Stimulated activated CD4-positive, alpha-beta T cell treated with anti-CD3 and anti-CD28 coated beads, Interleukin-12 subunit alpha, Interleukin-12 subunit beta, amount 100 ng/mL, for 48 hours (primary cell): ENCODE measurements at regions not wholly inside any gene's neighbourhood (a gene's known extent, or its start where the extent isn't known, plus 50 kb on each side); places are given as distances from the start of the nearest gene placed in this dataset.
"Not testable (repeated sequence)": the region's sequence is repeated elsewhere in the genome, so short reads cannot be mapped to it uniquely, and the experiment has no call there.

Experiments used
- DNase-seq, 3 donors: peaks; one replicate each; pipeline ENCODE4 v3.0.0-alpha.2; 2020; ENCODE audit warnings: low read depth in 2 of 3, low spot score in 1 of 3

DNA sequence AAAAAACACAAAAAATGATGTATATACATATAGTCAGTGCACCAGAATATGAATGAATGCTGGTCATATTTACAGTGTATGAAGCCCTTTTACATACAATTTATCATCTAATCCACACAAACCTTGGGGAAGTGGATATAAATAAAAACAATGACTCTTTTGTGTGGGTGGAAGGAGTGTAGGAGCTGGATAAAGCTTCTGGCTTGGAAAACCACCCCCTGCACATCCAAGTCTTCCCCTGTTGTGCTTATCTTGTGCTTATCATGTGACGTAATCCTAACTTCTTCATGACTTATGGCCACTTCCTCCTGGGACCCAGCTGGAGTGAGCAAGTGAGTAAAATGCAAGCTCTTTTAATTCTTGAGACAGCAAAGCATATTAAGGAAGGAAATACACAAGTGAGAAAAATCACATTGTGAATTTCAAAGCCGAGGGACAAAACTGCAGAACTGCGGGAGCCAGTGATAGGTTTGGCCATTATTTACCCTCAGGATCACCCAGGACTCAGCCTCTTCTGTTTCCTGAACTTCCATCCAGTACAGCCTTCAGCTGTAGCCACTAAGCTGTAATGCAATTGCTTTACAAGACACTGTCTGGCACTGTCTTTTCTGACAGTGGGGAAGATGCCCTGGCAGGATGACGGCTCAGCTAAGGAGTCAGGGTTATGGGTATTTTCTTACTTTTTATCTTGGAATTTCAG is 104.0 kb upstream of the PPM1J start:
- DNase-seq = no peak

DNA sequence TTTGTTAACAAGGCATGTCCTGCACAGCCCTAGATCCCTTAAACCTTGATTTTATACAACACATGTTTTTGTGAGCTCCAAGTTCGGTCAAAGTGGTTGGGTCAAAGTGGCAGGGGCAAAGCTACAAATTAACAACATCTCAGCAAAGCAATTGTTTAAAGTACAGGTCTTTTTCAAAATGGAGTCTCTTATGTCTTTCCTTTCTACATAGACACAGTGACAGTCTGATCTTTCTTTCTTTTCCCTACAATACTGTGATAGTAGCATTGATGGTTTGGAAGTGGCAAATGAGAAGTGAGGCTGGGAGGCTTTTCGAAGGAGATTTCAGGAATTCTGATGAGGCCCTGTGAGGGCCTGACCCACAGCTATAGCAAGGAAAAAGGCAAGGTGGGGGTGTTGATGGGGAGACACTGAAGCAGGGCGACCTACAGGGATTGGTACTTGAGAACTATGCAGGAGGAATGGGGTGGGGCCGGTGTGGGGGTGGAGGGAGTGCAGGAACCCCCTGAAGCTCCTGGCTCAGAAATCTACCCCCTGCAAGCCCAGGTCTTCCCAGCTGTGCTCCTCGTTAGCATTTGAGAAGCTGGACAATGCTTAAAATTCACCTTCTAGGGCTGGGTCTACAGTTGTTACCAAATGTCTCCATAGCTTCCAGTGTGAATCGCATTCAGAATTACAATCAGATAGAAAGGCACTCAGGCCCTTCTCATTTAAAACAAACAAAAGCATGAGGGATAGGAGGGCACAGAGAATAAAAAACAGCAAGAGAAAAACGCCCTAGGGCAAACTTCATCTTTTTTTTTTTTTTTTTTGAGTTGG is 102.6 kb upstream of the PPM1J start:
- DNase-seq = no peak

DNA sequence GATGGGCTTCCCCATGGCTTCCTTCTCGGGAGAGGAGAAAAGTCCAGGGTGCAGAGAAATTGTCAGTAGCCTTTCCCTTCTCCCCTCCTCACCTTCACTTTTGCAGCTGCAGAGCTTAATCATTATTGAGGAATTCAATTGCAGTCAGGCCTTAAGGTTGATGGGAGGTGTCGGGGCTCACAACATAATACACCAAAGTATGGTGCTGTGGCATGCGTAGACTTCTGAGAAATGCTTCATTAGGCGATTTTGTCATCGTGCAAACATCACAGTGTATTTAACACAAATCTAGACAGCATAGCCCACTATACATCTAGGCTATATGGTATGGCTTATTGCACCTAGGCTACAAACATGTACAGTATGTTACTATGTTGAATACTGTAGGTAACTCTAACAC is 100.2 kb upstream of the PPM1J start:
- no peak for DNase-seq

DNA sequence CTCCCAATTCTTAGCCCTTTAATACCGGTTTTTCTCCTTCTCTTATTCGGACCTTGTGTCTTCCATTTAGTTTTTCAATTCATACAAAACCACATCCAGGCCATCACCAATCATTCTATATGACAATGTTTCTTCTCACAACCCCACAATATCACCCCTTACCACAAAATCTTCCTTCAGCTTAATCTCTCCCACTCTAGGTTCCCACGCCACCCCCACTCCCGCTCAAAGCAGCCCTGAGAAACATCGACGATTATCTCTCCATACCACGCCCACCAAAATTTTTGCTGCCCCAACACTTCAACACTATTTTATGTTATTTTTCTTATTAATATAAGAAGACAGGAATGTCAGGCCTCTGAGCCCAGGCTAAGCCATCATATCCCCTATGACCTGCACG is 99.5 kb upstream of the PPM1J start:
- not testable (repeated sequence) for DNase-seq

DNA sequence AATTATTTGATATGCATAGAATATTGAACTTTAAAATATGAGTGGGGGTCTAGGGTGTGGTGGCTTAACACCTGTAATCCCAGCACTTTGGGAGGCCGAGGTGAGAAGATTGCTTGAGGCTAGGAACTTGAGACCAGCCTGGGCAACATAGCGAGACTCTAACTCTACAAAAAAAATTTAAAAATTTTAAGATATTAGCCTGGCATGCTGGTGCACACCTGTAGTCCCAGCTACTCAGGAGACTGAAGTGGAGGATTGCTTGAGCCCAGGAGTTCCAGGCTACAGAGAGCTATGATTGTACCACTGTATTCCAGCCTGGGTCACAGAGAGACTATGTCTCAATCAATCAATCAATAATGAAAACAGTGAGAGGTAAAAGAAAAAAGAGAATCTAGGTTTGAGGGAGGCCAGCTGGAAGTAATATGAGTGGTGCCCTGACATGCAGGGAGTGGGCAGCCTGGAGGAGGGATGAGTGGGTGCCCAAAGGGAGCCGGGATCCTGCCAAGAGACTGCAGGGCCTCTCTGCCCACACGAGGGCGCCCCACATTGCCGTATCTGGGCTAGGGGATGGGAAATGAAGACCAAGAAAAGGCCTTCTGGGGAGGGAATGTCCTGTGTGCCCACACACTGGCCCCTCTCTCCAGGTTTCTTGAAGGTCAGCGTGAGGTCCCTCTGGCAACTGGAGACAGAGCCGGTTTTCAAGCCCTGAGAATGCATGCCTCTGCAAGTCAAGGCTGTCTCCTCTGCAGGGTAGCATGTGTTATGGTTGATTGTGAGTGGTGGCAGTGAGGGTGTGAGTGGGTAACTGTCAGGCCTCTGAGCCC is 93.9 kb upstream of the PPM1J start:
- DNase-seq = peak; percentile 51 to 71 (median 55)

DNA sequence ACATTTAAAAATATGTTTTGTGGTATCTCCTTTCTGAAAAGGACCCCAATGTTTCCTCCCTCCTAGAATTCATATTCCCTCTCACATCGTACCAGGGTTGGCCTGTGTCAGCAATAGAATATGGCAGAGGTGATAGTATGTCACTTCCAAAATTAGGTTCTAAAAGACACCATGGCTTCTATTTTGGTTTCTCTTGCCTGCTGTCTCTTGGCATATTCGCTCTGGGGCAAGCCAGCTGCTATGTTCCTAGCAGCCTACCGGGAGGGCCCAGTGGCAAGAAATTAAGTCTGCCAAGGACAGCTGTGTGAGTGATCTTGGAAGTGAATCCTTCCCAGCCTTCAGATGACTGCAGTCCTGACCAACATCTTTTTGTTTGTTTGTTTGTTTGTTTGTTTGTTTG is 92.9 kb upstream of the PPM1J start:
- DNase-seq = no peak

DNA sequence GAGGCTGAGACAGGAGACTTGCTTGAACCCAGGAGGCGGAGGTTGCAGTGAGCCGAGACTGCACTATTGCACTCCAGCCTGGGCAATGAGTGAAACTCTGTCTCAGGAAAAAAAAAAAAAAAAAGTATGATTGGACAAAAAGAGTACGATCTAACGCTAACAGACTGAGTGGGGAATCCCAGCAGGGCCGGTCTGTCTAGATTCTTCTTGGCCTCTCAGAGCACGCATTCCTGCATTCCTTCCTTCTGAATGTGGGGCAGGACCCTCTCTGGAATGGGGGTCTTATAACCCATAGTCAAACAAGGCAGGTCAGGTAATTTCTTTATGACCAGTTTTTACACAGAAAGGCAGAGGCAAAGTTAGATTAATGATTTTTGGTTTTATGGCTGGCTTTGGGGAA is 92.0 kb upstream of the PPM1J start:
- DNase-seq = no peak

DNA sequence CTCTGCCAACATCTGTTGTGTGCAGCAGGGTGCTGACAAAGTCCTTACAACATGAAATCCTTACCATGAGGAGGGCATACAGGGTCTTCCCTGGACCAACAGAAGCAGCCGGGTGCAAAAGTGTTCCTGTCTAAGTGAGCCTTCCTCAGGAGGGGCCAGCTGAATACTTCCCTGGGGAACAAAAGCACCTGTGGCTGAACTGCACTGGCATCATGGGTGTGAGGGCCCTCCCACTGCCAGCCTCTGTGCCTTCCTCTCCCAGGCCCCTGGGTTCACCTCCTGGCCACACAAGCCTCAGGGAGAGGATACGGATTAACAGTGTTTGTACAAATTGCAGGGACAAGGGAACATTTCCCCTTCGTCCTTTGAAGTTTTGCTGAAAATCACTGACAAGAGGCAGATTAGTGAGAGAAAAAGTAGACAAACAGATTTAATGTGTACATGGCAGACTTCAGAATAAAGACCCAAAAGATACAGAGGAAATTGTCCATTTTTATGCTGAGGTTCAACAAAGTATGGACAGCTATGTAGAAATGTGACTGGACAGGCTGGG is 91.0 kb upstream of the PPM1J start:
- DNase-seq = no peak

DNA sequence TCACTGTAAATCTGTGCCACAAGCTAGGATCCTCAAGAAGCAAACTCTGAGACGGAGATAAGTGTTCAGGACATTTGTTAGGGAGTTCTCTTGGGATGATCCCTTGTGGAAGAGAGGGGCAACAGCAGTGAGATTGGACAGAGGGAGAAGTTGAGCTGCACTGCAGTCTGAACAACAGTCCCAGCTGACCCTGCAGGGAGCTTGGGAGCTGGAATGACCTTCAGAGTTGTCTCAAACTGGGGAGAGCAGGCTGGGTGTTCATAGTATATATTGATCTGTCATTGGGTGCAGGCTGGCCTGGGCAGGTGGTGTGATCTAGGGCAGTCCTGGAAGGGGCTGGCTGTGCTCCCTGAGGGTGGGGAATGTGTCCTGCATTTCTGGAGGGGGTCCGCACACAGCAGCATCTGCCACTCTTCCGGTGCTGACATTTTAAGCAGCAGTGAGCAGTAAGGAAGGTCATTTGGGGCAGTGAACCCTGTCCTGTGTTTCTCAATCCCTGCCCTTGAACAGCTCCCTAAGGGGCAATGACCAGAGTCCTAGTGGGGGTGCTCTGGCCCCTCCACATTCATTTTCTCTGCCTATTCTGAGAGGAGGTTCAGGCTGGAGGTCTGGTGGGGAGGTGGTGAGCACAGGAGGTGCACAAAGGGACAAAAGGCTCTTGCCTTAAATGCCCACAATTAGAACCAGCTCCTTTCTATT is 90.2 kb upstream of the PPM1J start:
- no peak for DNase-seq

DNA sequence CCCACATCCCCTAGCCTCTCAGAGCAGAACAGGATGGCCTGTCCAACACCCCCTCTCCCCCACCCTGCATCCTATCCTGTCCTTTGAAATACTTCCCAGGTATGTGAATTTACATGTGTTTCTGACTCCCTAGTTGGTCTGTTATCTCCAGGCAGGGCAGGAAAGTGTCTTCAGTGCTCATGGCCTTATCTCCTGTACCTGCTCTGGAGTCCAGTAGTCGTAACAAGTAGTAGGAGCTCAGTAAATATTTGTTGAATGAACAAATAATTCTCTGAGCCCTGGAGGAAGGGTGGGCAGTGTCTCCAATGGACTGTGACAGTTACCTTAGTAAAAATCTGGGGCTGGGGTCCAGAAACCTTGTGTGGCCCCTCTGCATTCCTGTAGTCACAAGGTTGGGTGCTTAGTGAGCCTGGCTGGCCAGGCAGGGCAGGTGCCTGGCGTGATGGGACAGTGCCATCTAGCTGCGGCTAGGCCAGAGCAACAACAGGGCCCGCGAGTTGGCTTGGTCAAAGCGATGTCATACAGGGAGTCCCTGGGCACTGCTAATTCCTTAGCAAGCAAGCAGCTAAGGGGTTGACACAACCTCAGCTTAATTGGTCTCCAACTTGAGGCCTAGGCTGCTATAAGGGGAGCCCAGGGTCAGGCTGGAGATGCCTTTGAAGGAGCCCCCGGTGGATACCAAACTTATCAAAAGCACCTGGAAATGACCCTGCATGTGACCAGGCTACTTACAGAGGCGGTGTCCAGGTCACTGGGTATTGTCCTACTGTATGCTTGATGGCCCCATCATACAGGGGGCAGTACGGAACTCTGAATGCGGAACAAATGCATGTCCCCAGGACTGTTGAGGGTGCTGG is 89.0 kb upstream of the PPM1J start:
- DNase-seq = peak; percentile 41 to 49 (median 48)

DNA sequence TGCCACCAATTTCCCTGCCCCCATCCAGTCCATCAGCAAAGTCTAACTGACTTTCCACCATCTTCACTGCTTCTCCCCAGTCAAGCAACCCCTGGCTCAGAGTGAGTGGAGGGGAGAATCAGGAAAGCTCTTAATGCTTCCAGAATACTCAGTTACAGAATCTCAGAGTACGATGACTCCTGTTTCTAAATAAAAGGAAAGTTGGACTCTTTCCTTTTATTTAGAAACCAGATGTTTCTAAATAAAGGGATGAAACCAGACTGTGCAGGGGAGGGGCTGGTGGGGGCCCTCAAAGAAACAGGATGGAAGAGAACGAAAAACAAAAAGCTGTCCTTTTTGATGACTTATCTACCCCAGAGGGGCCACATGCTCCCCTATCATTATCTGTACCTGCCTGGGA is 85.2 kb upstream of the PPM1J start:
- DNase-seq = no peak

DNA sequence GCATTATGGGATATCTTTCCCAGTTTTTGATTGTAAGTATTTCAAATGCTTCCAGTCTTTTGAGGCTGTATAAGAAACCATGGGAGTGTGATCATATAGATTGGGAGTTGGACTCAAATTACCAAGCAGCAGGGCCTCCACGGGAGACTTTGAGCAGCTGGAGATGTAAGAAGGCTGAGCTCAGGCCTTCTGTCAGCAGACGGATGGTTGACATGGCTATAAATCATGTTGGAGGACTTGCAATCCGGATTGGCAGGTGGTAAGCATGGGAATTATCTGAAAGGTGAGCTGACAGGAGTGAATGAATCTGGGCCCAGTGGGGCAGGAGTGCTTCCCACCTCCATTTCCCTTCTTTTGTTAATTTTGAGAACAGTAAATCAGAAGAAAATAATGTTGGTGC is 83.2 kb upstream of the PPM1J start:
- no peak for DNase-seq

DNA sequence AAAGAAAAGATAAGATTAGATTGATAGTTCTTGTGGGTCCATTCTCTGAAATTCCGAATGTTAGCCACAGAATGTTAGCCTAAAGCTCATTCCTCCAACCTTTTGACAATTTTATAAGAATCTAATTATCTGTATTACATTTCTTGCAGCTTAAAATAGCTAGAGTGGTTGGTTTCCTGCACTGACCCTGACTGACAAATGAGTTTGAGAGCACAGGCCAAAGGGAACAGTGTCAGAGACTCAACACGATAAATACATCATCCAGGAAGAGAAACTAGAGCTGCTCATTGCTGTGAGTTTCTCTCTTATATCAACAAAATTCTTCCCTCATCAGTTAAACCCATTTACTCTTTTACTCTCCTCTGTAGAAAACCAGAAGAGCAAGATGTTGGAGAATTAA is 82.1 kb upstream of the PPM1J start:
- no peak for DNase-seq

DNA sequence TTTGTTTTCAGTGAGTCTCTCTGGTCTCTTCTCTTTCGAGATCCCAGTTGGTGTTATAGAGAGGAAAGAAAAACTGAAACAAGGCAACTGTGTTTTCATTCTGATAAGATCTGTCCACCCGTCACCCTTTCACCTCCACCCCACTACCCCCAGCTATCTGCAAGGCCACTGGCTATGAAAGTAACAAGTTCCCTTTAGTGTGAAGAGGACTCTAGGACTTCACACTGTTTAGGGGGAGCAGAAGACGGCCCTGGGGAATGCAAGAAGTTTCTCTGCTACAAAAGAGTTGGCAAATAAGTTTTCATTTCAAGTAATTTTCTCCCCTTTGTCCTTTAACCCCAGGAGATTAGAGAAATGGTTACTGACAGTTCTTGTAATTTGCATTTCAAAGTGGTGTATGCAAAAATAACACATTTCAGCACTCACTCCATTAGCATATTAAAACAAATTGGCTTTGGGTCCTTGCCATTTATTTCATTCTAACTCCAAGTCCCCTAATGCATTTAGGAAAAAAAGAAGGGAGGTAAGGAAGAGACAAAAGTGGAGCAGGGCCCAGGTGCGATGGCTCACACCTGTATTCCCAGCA is 79.6 kb upstream of the PPM1J start:
- DNase-seq = no peak

DNA sequence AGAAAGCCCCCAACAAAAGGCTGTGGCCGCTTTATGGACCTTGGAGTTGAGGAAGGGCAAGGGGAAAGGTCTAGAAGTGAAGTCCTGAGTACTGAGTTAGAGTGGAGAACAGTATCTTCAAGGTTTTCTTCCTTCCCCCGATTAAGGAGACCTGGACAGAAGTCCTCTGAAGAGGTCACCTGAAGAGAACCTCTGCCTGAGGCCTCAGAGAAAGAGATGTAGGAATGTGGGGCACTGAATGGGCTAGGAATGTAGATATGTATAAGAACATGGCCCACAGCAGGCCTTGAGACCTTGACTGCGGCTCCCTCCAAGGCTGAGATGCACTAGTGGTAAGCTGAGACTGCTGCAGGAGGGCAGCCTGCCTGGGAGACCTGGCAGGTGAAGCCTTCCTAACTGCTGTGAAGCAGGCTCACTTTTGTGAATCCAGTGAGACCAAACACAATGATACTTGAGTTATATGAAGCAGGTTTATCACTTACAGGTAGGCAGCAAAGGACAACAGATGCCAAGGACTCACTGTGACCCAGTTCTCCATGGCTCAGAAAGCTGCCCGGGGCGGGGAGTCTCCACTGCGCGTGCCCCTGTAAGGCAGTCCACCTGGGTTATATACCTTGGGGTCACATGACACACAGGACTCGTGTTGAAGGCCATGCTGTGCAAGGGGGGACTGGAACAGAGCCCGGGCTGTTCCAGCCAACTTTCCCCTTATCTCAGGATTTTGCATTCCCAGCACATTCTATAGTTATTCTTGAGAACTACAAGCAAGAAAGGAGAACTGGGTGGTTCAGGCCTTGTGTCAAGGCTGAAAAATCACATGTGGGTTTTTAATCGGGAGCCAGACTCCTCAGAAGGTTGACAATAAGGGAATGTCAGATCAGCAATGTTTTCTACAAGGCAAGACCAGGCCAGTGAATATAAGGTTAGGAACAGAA is 78.8 kb upstream of the PPM1J start:
- DNase-seq = no peak

DNA sequence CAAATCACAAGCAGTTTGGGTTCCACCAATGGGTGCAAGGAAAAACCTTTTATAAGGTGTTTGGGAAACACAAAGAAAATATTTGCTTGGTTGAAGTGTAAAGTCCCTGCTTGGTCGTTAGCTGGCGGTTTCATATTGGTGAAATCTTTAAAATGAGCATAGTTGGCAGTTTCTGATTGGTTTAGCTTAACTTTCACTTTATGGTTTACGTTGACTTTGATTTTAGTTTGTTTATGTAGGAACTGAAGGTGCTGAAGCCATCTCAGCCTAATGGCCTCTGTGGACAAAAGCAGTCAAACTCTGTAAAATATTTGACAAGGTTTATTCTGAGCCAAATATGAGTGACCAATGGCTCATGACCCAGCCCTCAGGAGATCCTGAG is 76.6 kb upstream of the PPM1J start:
- DNase-seq = no peak

DNA sequence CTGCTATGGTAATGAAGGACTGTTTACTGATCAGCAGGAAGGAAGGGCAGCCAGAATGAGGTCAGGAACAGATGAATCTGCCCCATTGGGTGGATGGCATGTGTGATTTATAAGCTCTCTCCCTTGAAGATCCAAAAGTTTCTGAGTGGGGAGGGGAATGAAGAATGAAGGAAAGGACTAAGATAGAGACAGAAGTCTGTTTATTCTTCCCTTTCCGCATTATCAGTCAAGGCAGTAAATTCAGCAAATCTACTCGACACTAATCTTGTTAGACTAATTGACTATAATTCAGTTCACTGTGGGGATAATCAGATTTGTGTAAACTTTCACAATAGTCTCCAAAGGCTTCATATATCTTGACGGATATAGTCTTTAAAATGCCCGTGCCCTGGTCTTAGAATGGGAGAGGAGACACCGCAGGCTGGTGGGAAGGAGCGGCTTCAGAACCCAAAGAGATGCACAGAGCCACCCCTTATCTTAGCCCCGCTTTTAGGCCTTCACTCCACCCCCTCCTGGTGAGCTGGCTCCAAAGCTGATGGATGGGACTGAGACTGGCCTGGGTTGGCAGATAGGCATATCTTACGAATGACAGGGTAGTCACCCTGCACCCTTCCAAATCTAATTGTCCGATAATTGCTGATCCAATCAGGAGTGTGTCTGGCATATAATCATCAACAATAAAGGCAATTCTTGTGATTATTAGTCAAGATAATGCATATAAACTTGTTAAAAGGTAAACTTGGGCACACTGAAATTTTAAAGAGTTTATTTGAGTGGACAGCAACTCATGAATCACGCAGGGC is 76.0 kb upstream of the PPM1J start:
- DNase-seq = no peak

DNA sequence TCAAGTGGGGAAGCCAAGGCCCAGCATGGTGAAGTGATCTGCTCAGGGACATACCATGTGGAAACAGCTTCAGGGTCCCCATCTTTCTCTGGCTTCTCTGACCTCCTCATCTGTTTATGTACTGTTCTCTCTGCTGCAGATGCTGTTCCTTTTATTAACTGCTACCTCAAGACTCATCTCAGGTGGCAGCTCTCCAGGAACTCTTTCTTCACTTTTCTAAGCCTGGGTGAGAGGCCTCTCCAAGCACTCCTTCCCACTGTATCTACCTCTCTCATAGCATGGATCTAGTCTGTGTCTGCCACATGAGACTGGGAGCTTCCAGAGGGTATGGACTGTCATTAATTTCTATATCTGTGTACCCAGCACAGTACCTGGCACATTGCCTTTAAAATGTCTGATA is 73.4 kb upstream of the PPM1J start:
- no peak for DNase-seq
